DOHH2 (cell line): ENCODE measurements at regions not wholly inside any gene's neighbourhood (a gene's known extent, or its start where the extent isn't known, plus 50 kb on each side); places are given as distances from the start of the nearest gene placed in this dataset.

Experiments used
- H3F3A ChIP-seq: fragments of 200-600 bp; sonication (generic), shearing (Covaris generic); 2 replicates; pipeline ENCODE4 v1.6.0; 2016; ENCODE audit warnings: antibody characterized with exemption, mild to moderate bottlenecking; ENCODE audit not compliant: control insufficient read depth, insufficient read depth
- H3K27ac ChIP-seq: fragments of 200-600 bp; sonication (generic); 2 replicates; pipeline ENCODE4 v1.5.1; 2014; ENCODE audit warnings: low read depth, mild to moderate bottlenecking, low read length, moderate library complexity
- H3K27me3 ChIP-seq: fragments of 200-600 bp; sonication (generic); 2 replicates; pipeline ENCODE4 v1.6.1; 2014; ENCODE audit warnings: mild to moderate bottlenecking, low read length, mixed read lengths; ENCODE audit not compliant: control insufficient read depth
- H3K36me3 ChIP-seq: fragments of 200-600 bp; sonication (generic); 2 replicates; pipeline ENCODE4 v1.6.1; 2014; ENCODE audit warnings: mild to moderate bottlenecking, low read length, moderate library complexity, mixed read lengths; ENCODE audit not compliant: control insufficient read depth
- H3K4me1 ChIP-seq: fragments of 200-600 bp; sonication (generic); 2 replicates; pipeline ENCODE4 v1.6.1; 2014; ENCODE audit warnings: mild to moderate bottlenecking, low read length, mixed read lengths; ENCODE audit not compliant: control insufficient read depth
- H3K4me2 ChIP-seq: fragments of 200-600 bp; sonication (generic); 2 replicates; pipeline ENCODE4 v1.6.0; 2014; ENCODE audit warnings: mild to moderate bottlenecking, low read length, moderate library complexity
- H3K4me3 ChIP-seq: fragments of 200-600 bp; sonication (generic); 2 replicates; pipeline ENCODE4 v1.5.1; 2014; ENCODE audit warnings: mild to moderate bottlenecking, low read length, mixed read lengths
- H3K79me2 ChIP-seq: fragments of 200-600 bp; sonication (generic); 2 replicates; pipeline ENCODE4 v1.6.1; 2014; ENCODE audit warnings: mild to moderate bottlenecking, low read length, mixed read lengths; ENCODE audit not compliant: control insufficient read depth
- H3K9me2 ChIP-seq: fragments of 200-600 bp; sonication (generic); replicated peaks from 2 replicates; pipeline ENCODE4 v1.6.1; 2014; ENCODE audit warnings: mild to moderate bottlenecking, low read length, mixed read lengths; ENCODE audit not compliant: control insufficient read depth
- H3K9me3 ChIP-seq: fragments of 200-600 bp; sonication (generic); 2 replicates; pipeline ENCODE4 v1.6.1; 2014; ENCODE audit warnings: antibody characterized with exemption, low read length, mixed read lengths; ENCODE audit not compliant: control insufficient read depth, insufficient read depth
- H4K20me1 ChIP-seq: fragments of 200-600 bp; sonication (generic); 2 replicates; pipeline ENCODE4 v1.6.0; 2014; ENCODE audit warnings: low read depth, mild to moderate bottlenecking, antibody characterized with exemption, low read length, moderate library complexity; ENCODE audit not compliant: control insufficient read depth, insufficient read depth
- CTCF ChIP-seq: fragments of 200-600 bp; sonication (generic); IDR thresholded peaks from one replicate; pipeline ENCODE4 v1.5.1; 2014; ENCODE audit warnings: antibody characterized with exemption, mild to moderate bottlenecking, low read depth, low read length; ENCODE audit not compliant: poor library complexity, severe bottlenecking
- EZH2phosphoT487 ChIP-seq: fragments of 200-600 bp; sonication (generic); IDR thresholded peaks from 2 replicates; pipeline ENCODE4 v1.6.1; 2017; ENCODE audit warnings: borderline replicate concordance, mild to moderate bottlenecking, antibody characterized with exemption, low read length, moderate library complexity, mixed read lengths

DNA sequence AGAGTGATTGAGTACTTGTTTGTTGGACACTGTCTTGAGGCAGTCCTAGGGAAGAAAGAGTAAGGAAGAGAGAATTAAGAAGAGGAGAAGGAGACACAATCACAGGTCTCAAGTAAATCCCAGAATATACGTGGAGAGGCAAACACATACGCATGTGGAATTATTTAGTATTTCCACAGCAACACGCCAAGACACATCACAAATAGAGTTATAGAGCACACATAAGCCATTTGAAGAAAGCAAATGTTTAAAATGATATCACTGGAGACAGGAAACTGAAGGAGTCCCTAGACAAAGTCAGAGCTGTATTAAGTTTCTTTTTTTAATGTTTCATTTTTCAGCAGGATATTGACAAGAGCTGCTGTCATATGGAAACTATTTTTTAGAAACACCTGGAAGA lies 206.1 kb upstream of the LRIG1 start:
- Histone ChIP-seq H3K79me2 (no peaks in the 10 kb centered on the region), H4K20me1 (no peaks in the 10 kb centered on the region), H3K9me2 (no peaks in the 10 kb centered on the region), H3K27me3 (peaks cover 6% of the 10 kb centered on the region; the same call in 1 of the 2 replicates), H3F3A (no peaks in the 10 kb centered on the region), H3K4me2 (no peak overlapping the region), H3K4me3 (no peak overlapping the region), H3K9me3 (no peaks in the 10 kb centered on the region), H3K27ac (no peak overlapping the region), H3K4me1 (no peaks in the 10 kb centered on the region), H3K36me3 (no peaks in the 10 kb centered on the region)
- TF ChIP-seq CTCF = no peak
- no peak for TF ChIP-seq EZH2phosphoT487

DNA sequence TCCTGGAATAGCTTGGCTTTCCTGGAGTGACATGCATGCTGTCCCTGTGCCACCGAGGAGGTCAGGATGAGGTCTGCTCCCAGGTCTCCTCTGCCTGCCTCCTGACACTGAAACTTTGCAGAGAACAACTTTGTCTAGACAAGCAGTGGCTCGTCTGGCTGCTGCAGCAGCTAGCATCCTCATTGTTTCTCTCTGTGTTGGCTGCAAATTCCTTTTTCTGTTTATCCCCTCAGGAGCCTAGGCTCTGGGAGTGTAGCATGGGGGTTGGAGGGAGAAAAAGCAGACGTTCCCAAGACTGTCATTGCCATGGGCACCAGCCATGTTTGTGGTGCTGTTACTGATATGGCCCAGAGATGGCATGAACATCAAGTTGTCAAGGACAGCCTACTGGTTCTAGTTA lies 208.7 kb upstream of the LRIG1 start:
- no peaks in the 10 kb centered on the region for H4K20me1 ChIP-seq
- H3K9me3 ChIP-seq = no peaks in the 10 kb centered on the region
- no peak overlapping the region for H3K4me2 ChIP-seq
- no peak overlapping the region for H3K4me3 ChIP-seq
- peaks cover 6% of the 10 kb centered on the region; the same call in 1 of the 2 replicates for H3K27me3 ChIP-seq
- no peaks in the 10 kb centered on the region for H3K79me2 ChIP-seq
- no peaks in the 10 kb centered on the region for H3K9me2 ChIP-seq
- TF ChIP-seq CTCF = no peak
- no peak for TF ChIP-seq EZH2phosphoT487
- H3K27ac ChIP-seq = no peak overlapping the region
- no peaks in the 10 kb centered on the region for H3K4me1 ChIP-seq
- H3F3A ChIP-seq = no peaks in the 10 kb centered on the region
- no peaks in the 10 kb centered on the region for H3K36me3 ChIP-seq

DNA sequence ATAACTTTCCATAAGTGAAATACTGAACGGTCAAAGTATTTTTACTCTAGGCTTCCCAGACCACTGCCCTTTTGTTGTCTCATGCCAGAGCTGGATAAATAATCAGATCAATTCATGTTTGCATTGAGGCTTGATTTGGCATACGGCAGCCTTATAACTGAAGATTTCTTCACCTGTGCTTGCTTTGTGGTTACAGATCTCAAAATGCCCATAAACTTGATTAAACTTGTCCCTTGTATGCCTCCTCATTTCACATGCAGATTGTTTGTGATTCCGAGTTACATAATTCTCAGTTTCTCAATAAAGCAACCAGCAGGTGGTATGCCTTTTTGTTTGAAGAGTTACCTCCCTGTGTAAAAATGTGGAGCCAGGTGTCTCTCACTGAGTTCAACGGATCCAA lies 211.4 kb upstream of the LRIG1 start:
- Histone ChIP-seq H3K9me2 (no peaks in the 10 kb centered on the region), H3F3A (no peaks in the 10 kb centered on the region), H3K4me1 (no peaks in the 10 kb centered on the region), H3K27me3 (peaks cover 3% of the 10 kb centered on the region; the same call in 1 of the 2 replicates), H4K20me1 (no peaks in the 10 kb centered on the region), H3K79me2 (no peaks in the 10 kb centered on the region), H3K9me3 (no peaks in the 10 kb centered on the region), H3K4me2 (no peak overlapping the region), H3K27ac (no peak overlapping the region), H3K36me3 (no peaks in the 10 kb centered on the region), H3K4me3 (no peak overlapping the region)
- TF ChIP-seq EZH2phosphoT487 (no peak), CTCF (no peak)
